ENCODE measurements at regions not wholly inside any gene's neighbourhood (a gene's known extent, or its start where the extent isn't known, plus 50 kb on each side); places are given as distances from the start of the nearest gene placed in this dataset.
A peak's percentile ranks its signal among the peaks of the same experiment; 100 is the strongest.

- Histone ChIP-seq H3K27me3 (ENCODE audit: control insufficient read depth in 1 of 2, insufficient read depth in 2 of 2, low read length in 2 of 2) (no peaks in the 10 kb centered on the region), H3K4me1 (ENCODE audit: control insufficient read depth in 2 of 2, insufficient read depth in 2 of 2, low read length in 1 of 2) (peaks cover 0 to 15% of the 10 kb centered on the region in 2 donors), H3K27ac (ENCODE audit: low read depth in 2 of 2, low read length in 1 of 2) (peak overlapping the region; percentile 74 to 85), H3K9me3 (ENCODE audit: control insufficient read depth in 2 of 2, insufficient read depth in 1 of 2, low read depth in 1 of 2, low read length in 1 of 2) (no peaks in the 10 kb centered on the region), H3K36me3 (ENCODE audit: control insufficient read depth in 2 of 2, insufficient read depth in 2 of 2, low read length in 1 of 2) (no peaks in the 10 kb centered on the region), H3K4me3 (ENCODE audit: low read depth in 1 of 2, low read length in 2 of 2) (no peak overlapping the region)
- 71 to 72% methylated on average over 7 of the region's 7 CpGs for WGBS, 2 donors
Measured at GRCh38 chr12:14262771-14263511, 102.5 kb upstream of the ATF7IP start.

DNA sequence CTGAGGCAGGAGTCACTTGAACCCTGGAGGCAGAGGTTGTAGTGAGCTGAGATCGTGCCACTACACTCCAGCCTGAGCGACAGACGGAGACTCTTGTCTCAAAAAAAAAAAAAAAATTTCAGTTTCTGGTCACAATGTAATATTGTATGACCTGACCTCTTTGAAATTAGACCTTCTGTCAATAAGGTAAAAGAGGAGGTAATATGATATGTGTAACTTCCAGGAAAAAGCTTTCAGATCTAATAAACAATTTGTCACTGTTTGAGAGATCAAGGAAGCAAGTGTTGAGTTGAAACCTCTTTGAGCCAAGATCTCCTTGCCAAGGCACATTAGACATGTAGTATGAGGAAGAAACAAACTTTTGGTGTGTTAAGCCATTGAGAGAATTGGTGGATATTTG is 101.7 kb upstream of the ATF7IP start:
- no peaks in the 10 kb centered on the region for H3K9me3 ChIP-seq (ENCODE audit: control insufficient read depth in 2 of 2, insufficient read depth in 1 of 2, low read depth in 1 of 2, low read length in 1 of 2)
- no peaks in the 10 kb centered on the region for H3K27me3 ChIP-seq (ENCODE audit: control insufficient read depth in 1 of 2, insufficient read depth in 2 of 2, low read length in 2 of 2)
- no peak overlapping the region for H3K4me3 ChIP-seq (ENCODE audit: low read depth in 1 of 2, low read length in 2 of 2)
- H3K36me3 ChIP-seq (ENCODE audit: control insufficient read depth in 2 of 2, insufficient read depth in 2 of 2, low read length in 1 of 2), result no peaks in the 10 kb centered on the region
- peaks cover 0 to 11% of the 10 kb centered on the region in 2 donors for H3K4me1 ChIP-seq (ENCODE audit: control insufficient read depth in 2 of 2, insufficient read depth in 2 of 2, low read length in 1 of 2)
- 95 to 97% methylated on average over 3 of the region's 3 CpGs for WGBS, 2 donors
- peak overlapping the region; percentile 45 to 63 for H3K27ac ChIP-seq (ENCODE audit: low read depth in 2 of 2, low read length in 1 of 2)

GRCh38 chr12:14264316-14264715 is 101.2 kb upstream of the ATF7IP start:
- Histone ChIP-seq H3K4me3 (ENCODE audit: low read depth in 1 of 2, low read length in 2 of 2) (no peak overlapping the region), H3K9me3 (ENCODE audit: control insufficient read depth in 2 of 2, insufficient read depth in 1 of 2, low read depth in 1 of 2, low read length in 1 of 2) (no peaks in the 10 kb centered on the region), H3K27me3 (ENCODE audit: control insufficient read depth in 1 of 2, insufficient read depth in 2 of 2, low read length in 2 of 2) (no peaks in the 10 kb centered on the region), H3K4me1 (ENCODE audit: control insufficient read depth in 2 of 2, insufficient read depth in 2 of 2, low read length in 1 of 2) (peaks cover 0 to 11% of the 10 kb centered on the region in 2 donors), H3K36me3 (ENCODE audit: control insufficient read depth in 2 of 2, insufficient read depth in 2 of 2, low read length in 1 of 2) (no peaks in the 10 kb centered on the region), H3K27ac (ENCODE audit: low read depth in 2 of 2, low read length in 1 of 2) (peak overlapping the region; percentile 58 to 72)
- WGBS, 2 donors, result 70 to 78% methylated on average over 2 of the region's 2 CpGs

GRCh38 chr12:14264778-14265177 is 100.7 kb upstream of the ATF7IP start:
- Histone ChIP-seq H3K4me1 (ENCODE audit: control insufficient read depth in 2 of 2, insufficient read depth in 2 of 2, low read length in 1 of 2) (peaks cover 0 to 11% of the 10 kb centered on the region in 2 donors), H3K27me3 (ENCODE audit: control insufficient read depth in 1 of 2, insufficient read depth in 2 of 2, low read length in 2 of 2) (no peaks in the 10 kb centered on the region), H3K27ac (ENCODE audit: low read depth in 2 of 2, low read length in 1 of 2) (peak overlapping the region in 1 of 2 donors; percentile 49), H3K9me3 (ENCODE audit: control insufficient read depth in 2 of 2, insufficient read depth in 1 of 2, low read depth in 1 of 2, low read length in 1 of 2) (no peaks in the 10 kb centered on the region), H3K36me3 (ENCODE audit: control insufficient read depth in 2 of 2, insufficient read depth in 2 of 2, low read length in 1 of 2) (no peaks in the 10 kb centered on the region), H3K4me3 (ENCODE audit: low read depth in 1 of 2, low read length in 2 of 2) (no peak overlapping the region)
- 85 to 86% methylated on average over 3 of the region's 3 CpGs for WGBS, 2 donors

- Histone ChIP-seq H3K27me3 (ENCODE audit: control insufficient read depth in 1 of 2, insufficient read depth in 2 of 2, low read length in 2 of 2) (no peaks in the 10 kb centered on the region), H3K9me3 (ENCODE audit: control insufficient read depth in 2 of 2, insufficient read depth in 1 of 2, low read depth in 1 of 2, low read length in 1 of 2) (no peaks in the 10 kb centered on the region), H3K36me3 (ENCODE audit: control insufficient read depth in 2 of 2, insufficient read depth in 2 of 2, low read length in 1 of 2) (no peaks in the 10 kb centered on the region), H3K4me1 (ENCODE audit: control insufficient read depth in 2 of 2, insufficient read depth in 2 of 2, low read length in 1 of 2) (peaks cover 0 to 3% of the 10 kb centered on the region in 2 donors), H3K4me3 (ENCODE audit: low read depth in 1 of 2, low read length in 2 of 2) (no peak overlapping the region), H3K27ac (ENCODE audit: low read depth in 2 of 2, low read length in 1 of 2) (no peak overlapping the region)
Measured at GRCh38 chr12:14268120-14268515, 97.4 kb upstream of the ATF7IP start.

GRCh38 chr12:14270392-14270791 is 95.1 kb upstream of the ATF7IP start:
- Histone ChIP-seq H3K27ac (ENCODE audit: low read depth in 2 of 2, low read length in 1 of 2) (no peak overlapping the region), H3K4me3 (ENCODE audit: low read depth in 1 of 2, low read length in 2 of 2) (no peak overlapping the region), H3K27me3 (ENCODE audit: control insufficient read depth in 1 of 2, insufficient read depth in 2 of 2, low read length in 2 of 2) (no peaks in the 10 kb centered on the region), H3K9me3 (ENCODE audit: control insufficient read depth in 2 of 2, insufficient read depth in 1 of 2, low read depth in 1 of 2, low read length in 1 of 2) (no peaks in the 10 kb centered on the region), H3K36me3 (ENCODE audit: control insufficient read depth in 2 of 2, insufficient read depth in 2 of 2, low read length in 1 of 2) (no peaks in the 10 kb centered on the region), H3K4me1 (ENCODE audit: control insufficient read depth in 2 of 2, insufficient read depth in 2 of 2, low read length in 1 of 2) (no peaks in the 10 kb centered on the region)

GRCh38 chr12:14272956-14273912 is 92.2 kb upstream of the ATF7IP start:
- no peaks in the 10 kb centered on the region for H3K4me1 ChIP-seq (ENCODE audit: control insufficient read depth in 2 of 2, insufficient read depth in 2 of 2, low read length in 1 of 2)
- H3K27ac ChIP-seq (ENCODE audit: low read depth in 2 of 2, low read length in 1 of 2), result peak overlapping the region; percentile 94 to 98
- H3K36me3 ChIP-seq (ENCODE audit: control insufficient read depth in 2 of 2, insufficient read depth in 2 of 2, low read length in 1 of 2), result no peaks in the 10 kb centered on the region
- no peak overlapping the region for H3K4me3 ChIP-seq (ENCODE audit: low read depth in 1 of 2, low read length in 2 of 2)
- H3K27me3 ChIP-seq (ENCODE audit: control insufficient read depth in 1 of 2, insufficient read depth in 2 of 2, low read length in 2 of 2), result no peaks in the 10 kb centered on the region
- WGBS, 2 donors, result 38 to 41% methylated on average over 8 of the region's 8 CpGs
- no peaks in the 10 kb centered on the region for H3K9me3 ChIP-seq (ENCODE audit: control insufficient read depth in 2 of 2, insufficient read depth in 1 of 2, low read depth in 1 of 2, low read length in 1 of 2)

- no peaks in the 10 kb centered on the region for H3K4me1 ChIP-seq (ENCODE audit: control insufficient read depth in 2 of 2, insufficient read depth in 2 of 2, low read length in 1 of 2)
- H3K36me3 ChIP-seq (ENCODE audit: control insufficient read depth in 2 of 2, insufficient read depth in 2 of 2, low read length in 1 of 2), result no peaks in the 10 kb centered on the region
- 53 to 65% methylated on average over 6 of the region's 6 CpGs for WGBS, 2 donors
- no peaks in the 10 kb centered on the region for H3K9me3 ChIP-seq (ENCODE audit: control insufficient read depth in 2 of 2, insufficient read depth in 1 of 2, low read depth in 1 of 2, low read length in 1 of 2)
- peak overlapping the region; percentile 94 to 98 for H3K27ac ChIP-seq (ENCODE audit: low read depth in 2 of 2, low read length in 1 of 2)
- no peaks in the 10 kb centered on the region for H3K27me3 ChIP-seq (ENCODE audit: control insufficient read depth in 1 of 2, insufficient read depth in 2 of 2, low read length in 2 of 2)
- no peak overlapping the region for H3K4me3 ChIP-seq (ENCODE audit: low read depth in 1 of 2, low read length in 2 of 2)
Measured at GRCh38 chr12:14273913-14274311, 91.6 kb upstream of the ATF7IP start.

- no peak overlapping the region for H3K4me3 ChIP-seq (ENCODE audit: low read depth in 1 of 2, low read length in 2 of 2)
- no peaks in the 10 kb centered on the region for H3K36me3 ChIP-seq (ENCODE audit: control insufficient read depth in 2 of 2, insufficient read depth in 2 of 2, low read length in 1 of 2)
- no peaks in the 10 kb centered on the region for H3K9me3 ChIP-seq (ENCODE audit: control insufficient read depth in 2 of 2, insufficient read depth in 1 of 2, low read depth in 1 of 2, low read length in 1 of 2)
- no peak overlapping the region for H3K27ac ChIP-seq (ENCODE audit: low read depth in 2 of 2, low read length in 1 of 2)
- 14 to 47% methylated on average over 1 of the region's 1 CpG for WGBS, 2 donors
- H3K4me1 ChIP-seq (ENCODE audit: control insufficient read depth in 2 of 2, insufficient read depth in 2 of 2, low read length in 1 of 2), result no peaks in the 10 kb centered on the region
- no peaks in the 10 kb centered on the region for H3K27me3 ChIP-seq (ENCODE audit: control insufficient read depth in 1 of 2, insufficient read depth in 2 of 2, low read length in 2 of 2)
Measured at GRCh38 chr12:14275111-14275510, 90.4 kb upstream of the ATF7IP start.
